Esophagus squamous epithelium (tissue), 4 donors: ENCODE measurements at regions not wholly inside any gene's neighbourhood (a gene's known extent, or its start where the extent isn't known, plus 50 kb on each side); places are given as distances from the start of the nearest gene placed in this dataset.

Experiments used
- POLR2A ChIP-seq, 4 donors: fragments of 450-650 bp; IDR thresholded peaks; one replicate each; pipeline ENCODE4 v1.6.1; 2017; ENCODE audit warnings: antibody characterized with exemption in 4 of 4, mild to moderate bottlenecking in 4 of 4, moderate library complexity in 3 of 4
- TF ChIP-seq, protein P1 (sequence below), 6 experiments: fragments of 450-650 bp in 4 of 6; fragments of 200-600 bp in 2 of 6; sonication (generic) in 2 of 6; IDR thresholded peaks; one replicate each; pipeline ENCODE4 v1.5.1; 2016 to 2019; ENCODE audit warnings: antibody characterized with exemption in 6 of 6, mild to moderate bottlenecking in 4 of 6, moderate library complexity in 4 of 6

GRCh38 chr7:96612034-96612433, 97.6 kb downstream of the SEM1 start:
- TF ChIP-seq, protein P1, sequence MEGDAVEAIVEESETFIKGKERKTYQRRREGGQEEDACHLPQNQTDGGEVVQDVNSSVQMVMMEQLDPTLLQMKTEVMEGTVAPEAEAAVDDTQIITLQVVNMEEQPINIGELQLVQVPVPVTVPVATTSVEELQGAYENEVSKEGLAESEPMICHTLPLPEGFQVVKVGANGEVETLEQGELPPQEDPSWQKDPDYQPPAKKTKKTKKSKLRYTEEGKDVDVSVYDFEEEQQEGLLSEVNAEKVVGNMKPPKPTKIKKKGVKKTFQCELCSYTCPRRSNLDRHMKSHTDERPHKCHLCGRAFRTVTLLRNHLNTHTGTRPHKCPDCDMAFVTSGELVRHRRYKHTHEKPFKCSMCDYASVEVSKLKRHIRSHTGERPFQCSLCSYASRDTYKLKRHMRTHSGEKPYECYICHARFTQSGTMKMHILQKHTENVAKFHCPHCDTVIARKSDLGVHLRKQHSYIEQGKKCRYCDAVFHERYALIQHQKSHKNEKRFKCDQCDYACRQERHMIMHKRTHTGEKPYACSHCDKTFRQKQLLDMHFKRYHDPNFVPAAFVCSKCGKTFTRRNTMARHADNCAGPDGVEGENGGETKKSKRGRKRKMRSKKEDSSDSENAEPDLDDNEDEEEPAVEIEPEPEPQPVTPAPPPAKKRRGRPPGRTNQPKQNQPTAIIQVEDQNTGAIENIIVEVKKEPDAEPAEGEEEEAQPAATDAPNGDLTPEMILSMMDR (IDR thresholded peaks at IDR 0.05): no peak
- no peak for TF ChIP-seq POLR2A (IDR thresholded peaks at IDR 0.05)
